Embryonic facial prominence (tissue), 1 donor: ENCODE measurements at regions not wholly inside any gene's neighbourhood (a gene's known extent, or its start where the extent isn't known, plus 50 kb on each side); places are given as distances from the start of the nearest gene placed in this dataset.

Experiments
- DNase-seq: peaks from one replicate; pipeline ENCODE4 v3.0.0-alpha.2; 2016; ENCODE audit errors: extremely low spot score

GRCh38 chr4:149928507-149928906 is 112.9 kb upstream of the IQCM start:
- DNase-seq = no peak

- no peak for DNase-seq
Measured at GRCh38 chr4:149931431-149931830, 115.8 kb upstream of the IQCM start.

- no peak for DNase-seq
Measured at GRCh38 chr4:149932188-149932587, 116.5 kb upstream of the IQCM start.

- no peak for DNase-seq
Measured at GRCh38 chr4:149933120-149933519, 117.5 kb upstream of the IQCM start.

- no peak for DNase-seq
Measured at GRCh38 chr4:149933883-149934282, 118.2 kb upstream of the IQCM start.

GRCh38 chr4:149949381-149949780 is 128.9 kb upstream of the DCLK2 start:
- DNase-seq = no peak

GRCh38 chr4:149951152-149951900 is 126.9 kb upstream of the DCLK2 start:
- no peak for DNase-seq

- DNase-seq = no peak
Measured at GRCh38 chr4:149952101-149952500, 126.1 kb upstream of the DCLK2 start.

- DNase-seq = no peak
Measured at GRCh38 chr4:149952716-149953115, 125.5 kb upstream of the DCLK2 start.

- no peak for DNase-seq
Measured at GRCh38 chr4:149955780-149956390, 122.4 kb upstream of the DCLK2 start.

- no peak for DNase-seq
Measured at GRCh38 chr4:149956678-149957077, 121.6 kb upstream of the DCLK2 start.

- no peak for DNase-seq
Measured at GRCh38 chr4:149961876-149962597, 116.2 kb upstream of the DCLK2 start.

GRCh38 chr4:149964001-149964796 is 114.0 kb upstream of the DCLK2 start:
- DNase-seq = no peak

- DNase-seq = no peak
Measured at GRCh38 chr4:149965206-149965605, 113.0 kb upstream of the DCLK2 start.

- DNase-seq = no peak
Measured at GRCh38 chr4:149972407-149972806, 105.8 kb upstream of the DCLK2 start.

GRCh38 chr4:149973181-149973580 is 105.1 kb upstream of the DCLK2 start:
- DNase-seq = no peak

- no peak for DNase-seq
Measured at GRCh38 chr4:149975172-149975571, 103.1 kb upstream of the DCLK2 start.

GRCh38 chr4:149980121-149980682 is 98.0 kb upstream of the DCLK2 start:
- no peak for DNase-seq

GRCh38 chr4:149980941-149981340 is 97.3 kb upstream of the DCLK2 start:
- DNase-seq = peak; percentile 57

- DNase-seq = no peak
Measured at GRCh38 chr4:149983401-149983800, 94.8 kb upstream of the DCLK2 start.

GRCh38 chr4:149983931-149984330 is 94.3 kb upstream of the DCLK2 start:
- DNase-seq = no peak

GRCh38 chr4:149985981-149986380 is 92.3 kb upstream of the DCLK2 start:
- DNase-seq = no peak
